ENCODE measurements at regions not wholly inside any gene's neighbourhood (a gene's known extent, or its start where the extent isn't known, plus 50 kb on each side); places are given as distances from the start of the nearest gene placed in this dataset.

- no peak for TF ChIP-seq CTCF (IDR thresholded peaks at IDR 0.05; ENCODE audit: control insufficient read depth, insufficient read depth, low read depth, low read length, missing control alignments)
- H3K4me3 ChIP-seq (ENCODE audit: control insufficient read depth, low read depth, low read length): no peak overlapping the region
- no peak for DNase-seq (ENCODE audit: low read depth)
These were observed 111.7 kb upstream of the TMEM161B start for GRCh38 chr5:88380332-88380731.

- H3K4me3 ChIP-seq (ENCODE audit: control insufficient read depth, low read depth, low read length): no peak overlapping the region
- no peak for TF ChIP-seq CTCF (IDR thresholded peaks at IDR 0.05; ENCODE audit: control insufficient read depth, insufficient read depth, low read depth, low read length, missing control alignments)
- no peak for DNase-seq (ENCODE audit: low read depth)
These were observed 109.3 kb upstream of the TMEM161B start for GRCh38 chr5:88377705-88378656.

GRCh38 chr5:88377240-88377639, 108.6 kb upstream of the TMEM161B start:
- no peak for TF ChIP-seq CTCF (IDR thresholded peaks at IDR 0.05; ENCODE audit: control insufficient read depth, insufficient read depth, low read depth, low read length, missing control alignments)
- no peak overlapping the region for H3K4me3 ChIP-seq (ENCODE audit: control insufficient read depth, low read depth, low read length)
- DNase-seq (ENCODE audit: low read depth): no peak

GRCh38 chr5:88376728-88377127, 108.1 kb upstream of the TMEM161B start:
- TF ChIP-seq CTCF (IDR thresholded peaks at IDR 0.05; ENCODE audit: control insufficient read depth, insufficient read depth, low read depth, low read length, missing control alignments): no peak
- no peak for DNase-seq (ENCODE audit: low read depth)

GRCh38 chr5:88374391-88374790, 105.7 kb upstream of the TMEM161B start:
- DNase-seq (ENCODE audit: low read depth): no peak
- H3K4me3 ChIP-seq (ENCODE audit: control insufficient read depth, low read depth, low read length): no peak overlapping the region

More at GRCh38 chr5:88376728-88377127, 108.1 kb upstream of the TMEM161B start:
- H3K4me3 ChIP-seq (ENCODE audit: control insufficient read depth, low read depth, low read length): no peak overlapping the region

GRCh38 chr5:88370824-88371223, 102.2 kb upstream of the TMEM161B start:
- H3K4me3 ChIP-seq (ENCODE audit: control insufficient read depth, low read depth, low read length): no peak overlapping the region
- TF ChIP-seq CTCF (IDR thresholded peaks at IDR 0.05; ENCODE audit: control insufficient read depth, insufficient read depth, low read depth, low read length, missing control alignments): no peak
- no peak for DNase-seq (ENCODE audit: low read depth)

More at GRCh38 chr5:88374391-88374790, 105.7 kb upstream of the TMEM161B start:
- TF ChIP-seq CTCF (IDR thresholded peaks at IDR 0.05; ENCODE audit: control insufficient read depth, insufficient read depth, low read depth, low read length, missing control alignments): no peak

Data from AG09309 (cell line).